HG02840 (cell line): ENCODE measurements at regions not wholly inside any gene's neighbourhood (a gene's known extent, or its start where the extent isn't known, plus 50 kb on each side); places are given as distances from the start of the nearest gene placed in this dataset.

Source experiments
- ATAC-seq: cut with Tn5 transposase; IDR thresholded peaks from one replicate; pipeline ENCODE4 v1.9.1; 2021; ENCODE audit warnings: mild to moderate bottlenecking, moderate library complexity, moderate number of reproducible peaks; ENCODE audit not compliant: unreplicated experiment, low FRiP score

GRCh38 chr3:148642616-148643015 is 55.1 kb upstream of the AGTR1 start:
- no peak for ATAC-seq

- no peak for ATAC-seq
Measured at GRCh38 chr3:148643389-148643840, 54.3 kb upstream of the AGTR1 start.

- no peak for ATAC-seq
Measured at GRCh38 chr3:148646126-148646665, 51.5 kb upstream of the AGTR1 start.
